Activated T-helper 1 cell treated with anti-CD3 and anti-CD28 coated beads, Interleukin-2, amount 50 U/mL, for 16 hours (primary cell): ENCODE measurements at regions not wholly inside any gene's neighbourhood (a gene's known extent, or its start where the extent isn't known, plus 50 kb on each side); places are given as distances from the start of the nearest gene placed in this dataset.
A peak's percentile ranks its signal among the peaks of the same experiment; 100 is the strongest.

Source experiments
- DNase-seq, 2 donors: peaks; one replicate each; pipeline ENCODE4 v3.0.0-alpha.2; 2020; ENCODE audit warnings: low read depth in 1 of 2, low spot score in 1 of 2

DNA sequence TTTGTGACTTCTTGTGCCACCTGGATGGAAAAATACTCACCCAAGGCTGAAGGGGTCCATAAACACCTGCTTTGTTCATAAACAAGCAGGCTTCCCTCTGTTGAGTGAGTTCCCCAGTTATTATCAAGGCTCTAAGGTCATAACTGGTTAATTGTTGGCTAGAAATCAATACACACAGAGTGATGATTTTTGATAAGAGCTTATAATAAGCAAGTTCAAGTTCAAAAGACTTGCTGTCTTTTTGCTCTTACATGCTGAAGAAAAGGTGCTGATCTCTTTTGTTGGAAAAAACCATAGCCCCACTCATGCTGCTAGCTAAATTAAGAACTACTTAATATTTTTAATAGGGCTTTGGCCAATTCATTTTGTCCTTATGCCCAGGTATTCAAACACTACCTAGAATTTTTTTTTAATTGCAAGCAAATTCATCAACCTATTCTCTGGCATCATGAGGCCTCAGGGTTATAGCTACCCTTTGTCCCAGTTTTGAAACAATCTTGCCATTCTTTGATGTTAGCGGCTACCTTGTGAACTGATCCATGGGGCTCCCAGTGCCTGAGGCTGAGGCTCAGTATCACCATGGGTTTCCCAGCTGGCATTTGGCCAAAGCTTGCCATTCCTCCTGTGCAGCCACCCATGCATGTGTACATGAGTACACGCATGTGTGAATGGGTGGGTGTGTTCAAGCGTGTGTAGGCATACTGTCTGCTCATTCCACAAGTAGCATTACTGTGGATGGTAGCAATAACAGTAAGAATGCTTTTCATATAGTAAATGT lies 127.6 kb upstream of the LPP start:
- DNase-seq, result no peak

DNA sequence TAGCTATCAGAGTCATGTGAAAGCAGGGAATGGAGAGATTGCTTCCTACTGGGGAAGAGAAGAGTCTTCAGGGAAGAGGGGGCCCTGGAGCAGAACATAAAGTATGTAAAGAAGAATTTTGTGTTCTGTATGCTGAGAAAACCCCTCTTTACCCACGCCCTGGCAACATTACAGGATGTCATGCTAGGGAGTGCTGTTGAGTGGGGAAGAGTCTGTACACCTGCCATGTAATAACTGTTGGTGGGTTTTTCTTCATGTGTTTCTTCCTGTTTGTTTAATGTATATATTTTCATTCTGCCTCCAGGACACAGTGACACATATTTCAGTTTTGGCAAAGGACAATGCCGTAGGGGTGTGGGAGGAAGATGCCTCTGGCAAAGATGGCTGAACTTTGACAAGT lies 122.8 kb upstream of the LPP start:
- no peak for DNase-seq

DNA sequence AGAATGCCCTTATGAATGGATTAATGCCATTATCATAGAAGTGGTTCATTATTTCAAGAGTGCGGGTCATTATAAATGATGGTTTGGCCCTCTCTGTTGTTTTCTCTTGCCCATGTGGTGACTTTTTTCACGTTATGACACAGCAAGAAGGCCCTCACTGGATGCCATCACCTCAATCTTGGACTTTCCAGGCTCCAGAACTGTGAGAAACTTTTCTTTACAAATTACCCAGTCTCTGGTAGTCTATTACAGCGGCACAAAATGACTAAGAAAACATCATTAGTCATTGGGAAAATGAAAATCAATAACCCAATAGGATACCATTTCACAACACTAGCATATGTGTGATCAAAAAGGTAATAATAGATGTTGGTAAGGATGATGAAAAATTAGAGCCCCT lies 119.0 kb upstream of the LPP start:
- no peak for DNase-seq

DNA sequence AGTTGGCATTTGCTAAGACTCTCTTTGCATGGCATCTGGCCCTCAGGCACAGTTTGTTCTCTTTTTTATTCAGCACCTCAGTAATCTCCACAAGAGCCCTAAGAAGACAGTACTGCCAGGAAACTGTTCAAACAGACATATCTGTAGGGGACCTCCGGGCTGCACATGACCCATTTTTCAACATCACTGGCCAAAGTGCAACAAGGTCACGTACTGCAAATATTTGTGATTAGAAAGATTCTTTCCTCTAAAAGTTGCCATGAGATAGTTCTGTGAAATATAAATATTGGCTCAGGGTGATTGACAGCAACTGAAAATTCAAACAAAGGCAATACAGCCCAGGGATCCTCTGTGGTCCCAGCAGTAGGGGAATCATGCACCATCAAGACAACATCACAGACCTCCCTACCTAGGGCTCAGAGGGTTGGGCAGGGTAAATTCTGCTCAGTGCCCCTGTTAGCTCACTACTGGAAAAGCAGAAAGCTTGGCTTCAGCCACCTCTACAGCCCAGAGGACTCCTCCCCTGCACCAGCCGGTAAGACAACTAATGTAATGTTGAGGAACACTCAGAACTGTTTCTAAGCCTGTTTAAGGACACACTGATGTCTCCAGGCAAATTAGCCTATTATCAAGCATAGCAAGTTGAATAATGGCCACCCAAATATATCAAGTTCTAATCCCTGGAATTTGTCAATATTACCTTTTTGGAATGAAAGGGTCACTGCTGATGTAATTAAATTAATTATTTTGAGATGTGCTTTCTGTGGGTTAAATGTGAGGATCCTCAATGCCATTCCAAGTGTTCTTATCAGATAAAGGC lies 117.4 kb upstream of the LPP start:
- no peak for DNase-seq

DNA sequence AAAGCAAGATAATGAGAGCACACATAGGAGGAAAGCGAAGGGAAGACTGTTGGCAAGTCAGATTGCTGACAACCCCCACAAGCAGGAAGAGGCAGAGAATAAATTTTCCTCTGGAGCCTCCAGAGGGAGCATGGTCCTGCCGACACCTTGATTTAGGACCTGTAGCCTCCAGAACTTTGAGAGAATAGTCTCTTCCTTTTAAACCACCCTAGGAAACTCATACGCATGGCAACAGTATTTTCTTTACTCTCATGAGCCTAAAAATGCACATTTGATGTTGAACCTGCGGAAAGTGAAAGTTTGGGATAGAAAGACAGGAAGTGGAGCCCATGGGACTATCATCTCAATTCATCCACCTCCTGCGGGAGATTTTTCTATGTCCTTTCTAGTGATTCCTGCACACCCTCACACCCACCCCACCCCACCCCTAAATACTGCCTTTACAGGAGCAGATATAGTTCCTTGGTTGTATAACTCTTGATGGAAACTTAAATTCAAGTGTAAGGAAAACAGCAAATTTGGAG lies 116.7 kb upstream of the LPP start:
- DNase-seq, result no peak

DNA sequence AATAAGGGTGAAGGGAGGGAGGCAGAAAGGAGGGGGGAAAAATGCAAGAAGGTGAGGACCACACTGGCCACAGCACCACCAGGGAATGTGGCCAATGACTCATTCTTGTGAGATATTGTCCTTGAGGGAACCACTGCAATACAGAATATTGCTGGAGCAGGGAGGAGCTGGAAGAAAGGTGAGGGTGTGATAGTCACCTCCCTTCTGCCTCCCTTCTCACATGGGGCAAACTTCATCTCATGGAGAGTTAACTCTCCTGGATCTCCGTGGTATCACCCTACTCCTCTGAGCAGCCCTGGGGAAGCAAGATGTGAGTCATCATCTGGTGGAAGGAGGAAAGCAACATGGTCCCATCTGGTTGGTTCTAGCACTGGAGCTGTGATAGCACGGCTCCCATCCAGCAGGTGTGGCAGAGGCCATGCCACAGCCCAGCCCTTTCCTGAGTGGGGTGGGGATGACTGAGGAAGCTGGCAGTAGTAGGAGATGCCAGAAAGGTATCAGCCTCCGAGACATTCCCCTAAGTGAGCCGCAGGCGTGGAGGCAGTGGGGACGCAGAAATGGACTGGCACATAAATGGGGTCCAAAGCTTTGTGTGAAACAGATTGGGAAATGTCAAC lies 115.9 kb upstream of the LPP start:
- no peak for DNase-seq

DNA sequence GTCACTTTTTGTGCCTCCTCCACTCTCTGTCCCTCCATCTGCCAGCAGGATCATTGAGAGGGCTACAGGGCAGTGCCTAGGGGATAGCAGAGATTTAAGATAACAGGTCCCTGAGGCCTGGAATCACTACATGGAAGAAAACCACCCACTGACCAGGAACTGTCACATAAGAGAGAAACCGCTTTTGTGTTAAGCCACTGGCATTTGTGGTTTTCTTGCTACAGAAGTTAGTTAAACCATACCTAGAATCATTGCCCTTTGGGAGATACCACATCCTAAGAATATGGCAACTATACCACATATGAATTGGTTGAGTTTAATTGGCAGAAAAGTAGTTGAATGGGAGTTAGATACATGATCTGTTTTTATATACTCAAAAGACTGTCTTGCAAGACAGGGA lies 112.8 kb upstream of the LPP start:
- DNase-seq, result no peak

DNA sequence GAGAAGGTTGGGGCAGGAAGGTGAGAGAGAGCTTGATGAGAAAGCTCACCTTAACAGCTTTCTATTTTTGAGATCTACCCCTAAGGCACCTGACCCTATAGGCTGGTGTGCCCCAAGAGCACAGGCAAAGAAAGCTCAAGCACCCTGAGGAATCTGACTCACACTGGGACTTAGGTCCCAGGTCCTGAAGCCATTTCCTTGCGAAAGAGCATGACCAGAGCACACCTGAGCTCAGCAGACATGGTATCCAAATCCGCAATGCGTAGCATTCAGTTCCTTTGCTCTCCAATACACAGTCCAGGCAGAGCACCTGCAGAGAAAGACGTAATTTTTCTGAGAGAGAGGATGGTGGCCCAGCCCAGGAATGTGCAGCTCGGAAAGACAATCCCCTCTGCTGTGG lies 112.1 kb upstream of the LPP start:
- DNase-seq, result no peak

DNA sequence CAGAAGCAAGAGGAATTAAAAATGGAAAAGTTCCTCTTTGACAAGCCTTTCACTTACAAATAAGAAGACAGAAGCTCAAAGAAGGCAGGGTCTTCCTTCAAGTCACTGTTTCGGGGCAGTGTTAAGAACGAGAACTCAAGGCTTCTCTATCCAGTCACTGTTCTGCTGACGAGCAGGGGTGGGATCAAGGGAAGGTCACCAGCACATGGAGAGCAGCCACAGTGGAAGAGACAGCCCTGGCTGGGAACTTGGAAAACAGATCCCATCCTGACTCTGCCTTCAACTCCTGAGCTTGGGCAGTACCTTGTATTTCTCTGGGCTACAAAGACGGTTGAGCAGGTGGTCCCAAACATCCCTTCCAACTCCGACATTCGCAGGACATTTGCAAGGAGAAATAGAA lies 111.5 kb upstream of the LPP start:
- no peak for DNase-seq

DNA sequence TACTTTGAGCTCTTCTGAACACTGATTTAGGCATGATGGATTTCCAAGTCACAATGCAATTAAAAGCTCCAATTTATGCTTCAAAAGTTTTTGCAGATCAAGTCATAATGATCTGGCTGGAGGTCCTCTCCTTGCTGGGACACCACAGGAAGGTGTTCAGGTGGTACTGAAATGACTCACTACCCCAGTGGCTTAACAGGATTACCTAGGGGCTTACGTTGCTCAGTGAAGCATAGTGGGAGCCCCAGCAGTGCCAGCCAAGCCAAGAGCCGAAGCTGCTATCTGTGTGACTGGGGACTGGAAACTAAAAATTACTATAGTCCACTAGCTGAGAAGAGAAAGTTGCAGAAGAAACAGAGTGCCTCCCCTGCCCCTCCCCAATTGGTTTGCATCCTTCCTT lies 110.1 kb upstream of the LPP start:
- no peak for DNase-seq

DNA sequence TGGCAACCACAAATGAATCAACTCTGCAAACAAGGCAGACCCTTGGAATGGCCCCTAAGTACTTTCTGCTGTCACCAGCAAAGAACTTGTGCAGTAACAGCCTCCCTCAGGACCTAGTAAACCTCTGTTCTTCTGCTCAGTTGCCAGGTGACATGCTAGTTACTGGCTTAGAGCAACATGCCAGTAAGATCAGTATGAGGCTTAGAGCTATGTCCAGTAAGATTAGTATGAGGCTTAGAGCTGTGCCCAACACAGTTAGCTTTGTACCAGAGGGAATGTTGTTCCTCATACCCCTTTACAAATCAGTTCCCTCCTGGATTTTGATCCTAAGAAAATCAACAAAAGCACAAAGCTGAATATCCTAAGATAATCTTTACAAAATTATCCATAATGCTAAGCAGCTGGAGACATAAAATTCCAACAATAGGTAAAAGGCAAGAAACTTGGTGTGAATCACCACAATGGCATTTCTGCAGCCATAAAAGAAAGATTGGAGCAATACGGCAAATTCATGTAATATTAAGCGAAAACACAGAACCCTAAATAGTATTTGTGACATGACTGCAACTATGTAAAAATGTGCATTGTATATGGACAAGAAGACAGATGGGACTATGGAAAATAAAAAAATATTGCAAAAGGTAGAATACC lies 107.3 kb upstream of the LPP start:
- DNase-seq, result no peak

DNA sequence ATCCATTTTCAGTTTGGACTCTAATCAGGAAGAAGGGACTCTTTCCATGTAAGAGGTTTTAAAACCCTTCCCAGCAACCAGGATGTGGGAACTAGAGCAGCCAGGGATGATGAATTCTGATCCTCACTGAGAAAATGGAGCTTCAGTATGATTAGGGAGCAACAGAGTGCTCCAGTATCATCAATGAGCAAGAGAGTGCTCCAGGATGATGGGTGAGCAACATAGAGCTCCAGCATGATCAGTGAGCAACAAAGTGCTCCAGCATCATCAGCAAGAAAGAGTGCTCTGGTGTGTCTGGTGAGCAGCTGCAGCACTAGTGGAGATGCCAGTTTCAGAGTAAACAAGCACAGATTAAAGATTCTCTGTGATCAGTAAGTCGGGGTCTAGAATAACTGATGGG lies 106.4 kb upstream of the LPP start:
- no peak for DNase-seq

DNA sequence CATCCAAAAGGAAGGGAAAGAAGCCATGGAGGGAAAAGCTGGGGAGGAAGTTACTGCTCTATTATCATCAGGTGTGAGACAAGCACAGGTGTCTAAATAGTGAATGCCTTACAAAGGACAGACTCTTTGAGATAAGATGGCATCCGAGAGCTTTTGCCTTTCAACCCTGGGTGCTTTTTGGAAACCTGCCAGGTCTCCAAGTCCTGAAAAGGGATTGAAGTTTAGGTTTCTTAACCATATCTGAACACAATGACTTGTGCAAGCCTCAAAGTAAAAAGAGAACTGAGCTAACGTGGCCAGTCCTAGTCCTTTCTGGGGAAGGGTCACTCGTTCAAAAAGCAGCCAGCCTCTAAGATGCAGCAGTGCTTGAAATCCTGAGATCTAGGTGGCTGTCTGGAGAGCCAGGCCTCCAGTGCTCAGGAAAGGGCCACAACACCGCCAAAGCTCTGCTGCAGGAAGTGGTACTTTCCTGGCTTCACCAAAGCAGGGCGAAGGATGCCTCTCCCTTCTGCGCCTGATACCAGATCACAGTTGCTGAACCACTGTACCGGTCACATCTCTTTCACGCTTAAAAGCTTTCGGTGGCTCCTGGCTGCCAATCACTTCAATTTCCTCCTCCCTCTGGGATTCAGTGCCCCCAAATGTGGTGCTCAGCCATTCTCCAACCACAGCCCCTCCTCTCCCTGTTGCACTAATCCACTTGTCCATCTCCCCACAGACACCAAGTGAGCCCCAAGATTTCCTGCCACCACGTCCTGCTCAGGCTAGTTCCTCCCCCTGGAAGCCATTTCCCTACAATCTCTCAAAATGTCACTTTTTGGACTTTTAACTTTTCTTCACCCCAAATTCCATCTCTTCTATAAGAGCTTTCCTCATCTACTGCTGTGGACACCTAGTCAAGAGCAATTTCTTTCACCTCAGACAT lies 104.1 kb upstream of the LPP start:
- peak; percentile 3 to 8 for DNase-seq

DNA sequence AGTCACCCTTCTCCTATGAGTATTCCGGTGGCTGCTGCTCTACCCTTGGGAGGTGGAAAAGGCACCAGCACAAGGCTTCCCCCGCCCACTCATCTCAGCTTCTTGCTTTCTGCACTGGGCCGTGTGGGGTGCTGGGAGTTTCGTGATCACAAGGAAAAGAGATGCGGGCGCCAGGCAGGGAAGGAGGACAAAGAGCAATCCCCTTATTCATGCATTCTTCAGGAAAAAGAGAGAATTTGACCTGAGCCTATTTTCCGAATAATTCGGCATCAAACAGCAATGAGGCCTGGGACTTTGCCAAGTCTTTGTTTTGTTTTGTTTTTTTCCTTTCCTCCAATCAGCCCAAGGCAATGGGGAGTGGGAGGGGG lies 102.2 kb upstream of the LPP start:
- no peak for DNase-seq

DNA sequence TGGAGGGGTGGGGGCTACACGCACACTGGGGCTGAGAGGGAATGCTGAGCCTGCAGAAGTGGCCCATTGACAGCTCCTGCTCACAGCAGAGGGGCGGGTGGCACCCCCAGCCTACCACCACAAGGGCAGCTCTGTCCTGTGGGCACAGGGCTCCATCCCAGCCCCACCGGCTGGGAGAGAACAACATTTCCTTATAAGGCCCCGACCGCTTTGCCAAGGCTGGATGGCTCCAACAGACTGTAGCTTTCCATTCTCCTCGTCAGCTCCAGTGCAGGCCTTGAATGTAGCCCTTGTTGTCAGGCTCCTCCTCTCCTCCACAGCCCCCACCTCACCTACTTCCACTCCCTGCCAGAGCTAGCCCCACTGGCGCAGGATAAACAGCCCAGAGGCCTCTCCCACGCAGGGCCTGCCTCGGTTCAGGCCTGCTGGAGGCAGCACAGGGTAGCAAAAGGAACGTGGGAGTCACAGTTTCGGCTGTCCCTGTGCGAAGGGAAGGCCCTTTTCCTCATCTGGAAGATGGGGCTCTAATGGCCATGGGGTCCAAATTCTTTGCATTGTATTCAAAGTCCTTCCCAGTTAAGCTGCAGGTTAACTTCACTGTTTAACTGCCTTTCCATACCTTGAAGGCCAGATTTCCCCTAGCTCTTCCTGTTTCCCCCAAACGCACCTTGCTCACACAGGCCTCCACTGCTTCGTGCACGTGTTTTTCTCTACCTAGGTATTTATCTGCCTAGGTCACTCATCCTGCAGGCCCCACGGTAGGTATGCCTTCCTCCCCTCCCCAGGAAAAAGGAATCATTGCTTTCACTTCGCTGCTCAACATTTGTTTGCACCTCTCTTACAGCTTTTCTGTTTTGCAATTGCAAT lies 101.6 kb upstream of the LPP start:
- DNase-seq, result no peak

DNA sequence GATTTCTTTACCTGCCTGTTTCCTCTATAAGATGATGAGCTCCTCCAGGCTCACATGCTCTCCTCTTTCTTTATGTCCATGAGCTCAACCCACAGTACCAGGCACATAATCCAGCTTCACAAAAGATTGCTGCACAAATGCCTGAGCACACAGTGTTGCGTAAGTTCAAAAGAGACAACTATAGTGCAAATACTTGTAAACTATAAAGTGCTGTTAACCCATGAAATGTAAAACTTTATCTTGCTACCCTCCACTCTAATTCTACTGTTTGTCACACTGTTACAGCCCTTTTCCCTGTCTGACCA lies 101.0 kb upstream of the LPP start:
- no peak for DNase-seq

DNA sequence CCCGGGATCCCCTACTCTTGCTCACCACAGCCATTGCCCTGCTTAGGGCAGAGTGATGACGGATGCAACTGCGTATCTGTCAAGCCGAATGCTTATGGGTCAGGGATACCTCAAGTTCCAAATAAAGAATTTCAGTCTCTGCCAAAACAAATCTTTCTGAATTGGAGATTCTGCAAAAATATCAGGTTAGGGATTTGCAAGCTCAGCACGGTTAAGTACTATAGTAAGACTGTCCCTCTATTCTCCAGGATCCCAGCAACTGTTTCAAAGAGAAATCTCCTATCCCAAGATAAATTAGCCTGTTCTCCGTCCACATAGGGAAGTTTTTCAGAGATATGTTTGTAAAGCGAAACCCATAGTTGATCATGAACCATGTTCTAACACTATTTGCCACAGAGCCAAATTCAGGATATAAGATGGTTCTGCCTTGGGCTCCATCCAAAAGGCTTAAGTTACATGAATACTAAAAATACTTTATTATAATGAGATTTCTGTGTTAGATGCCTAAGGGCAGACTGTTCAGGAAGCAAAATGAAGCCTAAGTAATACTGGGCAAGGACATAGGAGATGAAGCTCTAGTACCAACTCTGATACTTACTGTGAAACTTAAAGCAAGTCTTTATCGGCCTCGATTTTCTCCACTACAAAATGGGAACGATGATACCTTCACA lies 100.1 kb upstream of the LPP start:
- no peak for DNase-seq

DNA sequence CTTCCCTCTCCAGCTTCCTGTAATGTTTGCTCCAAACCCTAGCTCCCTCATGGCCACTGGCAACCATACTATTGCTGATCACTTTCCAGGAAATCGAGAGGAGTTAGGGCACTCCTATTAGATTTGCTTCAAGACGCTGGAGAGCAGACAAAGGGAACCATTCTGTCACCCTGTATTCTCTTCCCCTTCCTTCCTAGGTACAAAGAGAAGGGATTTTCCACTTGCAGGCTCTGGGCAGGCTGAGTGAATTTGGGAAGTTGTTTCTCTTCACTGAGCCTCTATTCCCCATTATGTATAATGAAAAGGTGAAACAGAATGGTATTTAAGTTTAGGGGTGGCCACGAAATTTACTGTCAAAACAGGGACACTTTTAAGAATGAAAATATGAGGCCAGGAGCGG lies 99.4 kb upstream of the LPP start:
- no peak for DNase-seq

DNA sequence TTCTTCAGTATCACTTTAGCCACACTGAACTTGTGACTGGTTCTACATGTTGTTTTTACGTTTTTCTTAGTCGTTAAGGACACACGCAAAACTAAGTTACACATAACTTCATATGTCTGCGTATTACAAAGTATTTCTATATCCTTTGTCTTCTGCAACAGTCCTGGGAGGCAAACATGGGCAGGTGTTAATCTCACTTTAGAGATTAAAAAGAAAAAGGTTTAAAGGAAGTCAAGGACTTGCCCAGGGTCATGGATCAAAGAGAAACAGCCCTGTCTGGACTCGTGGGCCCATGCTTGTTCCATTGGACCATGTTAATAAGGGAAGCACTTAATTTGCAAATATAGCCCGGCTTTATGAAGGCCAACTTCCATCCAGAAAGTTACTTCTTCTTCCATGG lies 98.6 kb upstream of the LPP start:
- DNase-seq, result no peak
